Dendritic cell treated with granulocyte-macrophage colony-stimulating factor and Interleukin-4, amounts not matched to agents 40 ng/mL and 50 ng/mL, for 4 days (primary cell): ENCODE measurements at regions not wholly inside any gene's neighbourhood (a gene's known extent, or its start where the extent isn't known, plus 50 kb on each side); places are given as distances from the start of the nearest gene placed in this dataset.

Experiments used
- H3K27ac Mint-ChIP-seq: one replicate; pipeline ENCODE4 v1.8.0; 2022; ENCODE audit warnings: mild to moderate bottlenecking, mixed read lengths
- H3K27me3 Mint-ChIP-seq: one replicate; pipeline ENCODE4 v1.8.0; 2022; ENCODE audit warnings: mild to moderate bottlenecking, mixed read lengths
- H3K36me3 Mint-ChIP-seq: one replicate; pipeline ENCODE4 v1.8.0; 2022; ENCODE audit warnings: low read depth, mixed read lengths
- H3K4me1 Mint-ChIP-seq: one replicate; pipeline ENCODE4 v1.8.0; 2022; ENCODE audit warnings: low read depth, mixed read lengths
- H3K4me3 Mint-ChIP-seq: one replicate; pipeline ENCODE4 v1.8.0; 2022; ENCODE audit warnings: mild to moderate bottlenecking, moderate library complexity, mixed read lengths
- H3K9me3 Mint-ChIP-seq: one replicate; pipeline ENCODE4 v1.8.0; 2022; ENCODE audit warnings: mixed read lengths
- intact Hi-C: fragments of 100-400 bp; cut with micrococcal nuclease; formaldehyde crosslinking; loops from one replicate; pipeline ENCODE4 v1.15.0; 2022

DNA sequence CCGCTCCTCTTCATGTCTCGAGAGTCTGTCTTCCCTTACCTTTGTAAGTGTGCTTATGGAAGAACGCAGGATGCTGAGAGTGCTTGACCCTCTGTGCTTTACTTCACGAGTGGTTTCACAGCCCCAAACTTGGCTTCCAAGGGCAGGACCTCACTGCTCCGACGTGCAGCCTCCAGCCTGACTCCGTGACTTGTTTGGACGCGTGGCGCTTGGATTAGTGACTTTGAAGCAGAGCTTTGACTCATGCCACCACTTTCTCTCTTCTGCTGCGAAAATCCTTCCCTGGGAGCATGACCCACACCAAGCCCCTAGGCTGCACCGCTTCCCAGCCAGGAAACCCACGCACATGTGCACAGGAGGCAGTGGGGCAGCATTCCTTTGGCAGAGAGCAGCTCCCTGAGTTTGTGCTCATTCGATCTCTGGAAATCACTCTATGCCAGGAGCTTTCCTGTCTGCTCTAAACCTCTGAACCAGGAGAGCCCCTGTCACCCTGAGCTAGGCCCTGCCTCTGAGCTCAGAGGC, 207.8 kb upstream of the HS6ST1 start:
- no peak overlapping the region for H3K27ac Mint-ChIP-seq
- intact Hi-C loops, result no loop called here
- no peak overlapping the region for H3K4me3 Mint-ChIP-seq
- no peaks in the 10 kb centered on the region for H3K9me3 Mint-ChIP-seq
- peaks cover 4% of the 10 kb centered on the region for H3K4me1 Mint-ChIP-seq
- peaks cover 20% of the 10 kb centered on the region for H3K27me3 Mint-ChIP-seq
- no peaks in the 10 kb centered on the region for H3K36me3 Mint-ChIP-seq

DNA sequence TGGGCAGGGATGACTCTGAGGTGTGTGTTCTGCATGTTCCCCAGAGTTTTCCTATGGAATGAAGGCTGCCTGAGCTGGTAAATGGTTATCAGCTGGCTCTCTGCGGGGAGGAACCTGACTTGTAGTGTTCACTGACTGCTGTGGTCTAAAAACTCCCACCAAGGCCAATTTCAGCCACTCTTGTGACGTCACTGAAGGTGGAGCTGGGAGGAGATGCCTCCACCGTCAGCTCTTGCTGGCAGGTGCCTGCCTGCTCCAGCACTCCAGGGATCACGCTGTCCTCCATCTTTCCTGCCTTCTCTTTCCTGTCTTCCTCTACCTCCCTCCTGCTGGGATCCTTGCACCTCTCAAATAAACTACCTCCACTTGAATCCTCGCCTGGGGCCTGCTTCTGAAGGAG, 209.5 kb upstream of the HS6ST1 start:
- Mint-ChIP-seq H3K27me3 (peaks cover 17% of the 10 kb centered on the region), H3K4me1 (no peaks in the 10 kb centered on the region), H3K4me3 (no peak overlapping the region), H3K27ac (no peak overlapping the region), H3K9me3 (no peaks in the 10 kb centered on the region), H3K36me3 (no peaks in the 10 kb centered on the region)
- intact Hi-C loops, result no loop called here

DNA sequence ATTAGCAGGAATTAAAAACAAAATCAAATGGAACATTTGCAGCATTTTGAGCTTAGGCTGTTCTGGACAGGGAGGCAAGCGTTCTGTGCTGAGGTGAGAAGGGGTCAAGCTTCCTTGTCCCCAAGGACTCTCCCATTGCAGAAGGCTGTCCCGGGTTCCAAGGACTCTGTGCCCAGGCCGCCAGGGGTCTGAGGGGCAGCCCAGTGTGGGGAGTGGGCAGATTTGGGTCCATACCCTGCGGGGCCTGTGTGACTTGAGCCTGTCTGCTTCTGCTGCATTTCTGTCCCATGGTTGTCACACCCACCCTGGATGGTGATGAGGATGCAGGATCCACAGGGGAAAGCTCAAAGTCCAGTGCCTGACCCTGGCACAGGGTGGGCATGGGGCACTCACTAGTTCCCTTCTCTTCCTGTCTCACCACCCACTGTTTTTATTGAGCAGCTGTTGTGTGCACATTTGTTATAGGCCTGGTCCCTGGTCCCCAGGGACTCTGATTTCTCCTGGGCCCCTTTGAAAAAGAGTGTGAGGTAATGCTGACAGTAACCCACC, 211.4 kb upstream of the HS6ST1 start:
- H3K36me3 Mint-ChIP-seq, result no peaks in the 10 kb centered on the region
- peaks cover 11% of the 10 kb centered on the region for H3K27me3 Mint-ChIP-seq
- no peaks in the 10 kb centered on the region for H3K9me3 Mint-ChIP-seq
- H3K27ac Mint-ChIP-seq, result no peak overlapping the region
- H3K4me3 Mint-ChIP-seq, result no peak overlapping the region
- H3K4me1 Mint-ChIP-seq, result peaks cover 3% of the 10 kb centered on the region
- intact Hi-C loops, result no loop called here

DNA sequence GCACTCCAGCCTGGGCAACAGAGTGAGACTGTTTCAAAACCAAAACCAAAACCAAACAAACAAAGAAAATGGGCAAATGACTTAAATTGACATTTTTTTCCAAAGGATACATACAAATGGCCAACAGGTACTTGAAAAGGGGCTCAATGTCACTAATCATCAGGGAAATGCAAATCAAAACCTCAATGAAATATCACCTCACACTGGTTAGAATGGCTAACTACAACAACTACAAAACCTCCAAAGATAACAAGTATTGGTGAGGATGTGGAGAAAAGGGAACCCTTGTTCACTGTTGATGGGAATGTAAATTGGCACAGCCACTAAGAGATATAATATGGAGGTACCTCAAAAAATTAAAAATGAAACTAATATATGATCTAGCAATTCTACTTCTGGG, 213.2 kb upstream of the HS6ST1 start:
- H3K36me3 Mint-ChIP-seq, result no peaks in the 10 kb centered on the region
- intact Hi-C loops, result no loop called here

DNA sequence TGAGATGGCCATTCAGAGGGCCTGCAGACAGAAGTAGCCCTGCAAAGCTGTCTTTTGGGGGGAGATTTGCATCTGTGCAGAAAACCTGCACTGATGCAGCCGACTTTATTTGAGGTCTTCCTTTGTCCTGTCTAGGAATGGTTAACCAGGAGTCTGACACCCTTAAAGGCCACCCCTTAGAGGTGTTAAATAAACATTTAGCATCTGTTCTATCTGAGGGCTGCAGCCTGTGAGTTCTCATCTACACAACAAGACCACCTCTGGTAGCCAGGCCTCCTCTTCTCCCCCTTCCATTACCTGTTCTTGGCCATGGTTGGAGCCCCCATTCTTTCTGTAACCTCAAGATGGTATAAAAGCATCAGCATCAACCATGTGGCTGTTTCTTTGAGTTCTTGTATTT, 214.4 kb upstream of the HS6ST1 start:
- Mint-ChIP-seq H3K4me1 (peaks cover 10% of the 10 kb centered on the region), H3K27me3 (peaks cover 6% of the 10 kb centered on the region), H3K9me3 (no peaks in the 10 kb centered on the region), H3K4me3 (no peak overlapping the region), H3K27ac (no peak overlapping the region), H3K36me3 (no peaks in the 10 kb centered on the region)
- intact Hi-C loops, result no loop called here

More for the DNA sequence above, 213.2 kb upstream of the HS6ST1 start:
- Mint-ChIP-seq H3K27me3 (peaks cover 7% of the 10 kb centered on the region), H3K9me3 (no peaks in the 10 kb centered on the region), H3K27ac (no peak overlapping the region), H3K4me1 (peaks cover 5% of the 10 kb centered on the region), H3K4me3 (no peak overlapping the region)

DNA sequence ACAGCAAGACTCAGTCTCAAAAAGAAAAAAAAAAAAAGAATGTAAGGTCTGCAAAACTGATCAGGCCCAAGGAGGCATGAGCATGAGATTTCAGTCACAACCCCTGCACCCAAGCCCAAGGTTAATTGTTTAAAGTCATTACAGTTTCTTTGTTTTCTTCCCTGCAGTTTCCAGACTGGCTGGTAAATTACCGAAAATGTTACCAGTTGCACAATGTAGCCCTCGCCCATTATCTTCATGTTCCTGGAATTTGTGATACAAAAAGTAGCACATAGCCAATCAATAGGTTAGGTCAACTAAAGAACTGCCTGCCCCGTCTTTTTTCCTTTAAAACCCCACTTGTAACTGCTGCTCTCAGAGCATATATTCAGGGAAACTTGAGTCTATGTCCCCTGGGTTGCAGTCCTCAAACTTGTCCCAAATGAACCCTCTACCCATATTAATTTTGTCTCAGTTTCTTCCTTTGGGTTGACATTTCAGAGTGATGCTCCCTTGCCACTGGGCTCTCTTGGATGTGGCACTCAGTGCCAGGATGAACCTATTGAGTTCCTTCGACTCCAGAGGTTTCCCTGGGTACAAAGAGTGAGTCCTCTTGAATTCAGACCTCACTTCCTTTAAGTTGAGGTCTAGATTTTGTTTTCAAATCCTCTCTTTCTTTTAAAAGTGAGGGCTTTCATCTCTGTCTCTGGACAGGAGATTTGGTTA, 216.2 kb upstream of the HS6ST1 start:
- Mint-ChIP-seq H3K9me3 (no peaks in the 10 kb centered on the region), H3K4me1 (peaks cover 10% of the 10 kb centered on the region), H3K4me3 (no peak overlapping the region), H3K27ac (no peak overlapping the region), H3K36me3 (no peaks in the 10 kb centered on the region), H3K27me3 (peaks cover 6% of the 10 kb centered on the region)
- intact Hi-C loops, result loop anchor here (2.0 kb wide), 1 partner anchor 218 kb away; no protein-coding TSS in a partner anchor

DNA sequence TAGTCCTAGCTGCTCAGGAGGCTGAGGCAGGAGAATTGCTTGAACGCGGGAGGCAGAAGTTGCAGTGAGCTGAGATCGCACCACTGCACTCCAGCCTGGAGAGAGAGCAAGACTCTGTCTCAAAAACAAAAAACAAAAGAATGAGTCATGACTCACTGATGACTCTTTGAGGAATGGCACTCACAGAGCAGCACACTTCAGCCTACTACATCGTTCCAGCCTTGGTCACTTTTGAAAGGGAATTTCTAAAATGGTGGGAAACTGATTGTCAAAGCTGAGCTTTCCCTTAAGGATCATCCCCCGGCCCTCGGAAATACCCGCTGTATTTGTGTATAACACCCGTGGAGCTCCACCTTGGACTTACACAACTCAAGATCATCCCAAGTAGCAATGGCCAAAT, 217.3 kb upstream of the HS6ST1 start:
- peaks cover 10% of the 10 kb centered on the region for H3K4me1 Mint-ChIP-seq
- no peaks in the 10 kb centered on the region for H3K36me3 Mint-ChIP-seq
- H3K9me3 Mint-ChIP-seq, result no peaks in the 10 kb centered on the region
- intact Hi-C loops, result loop anchor here (2.0 kb wide), 1 partner anchor 219 kb away; no protein-coding TSS in a partner anchor
- no peak overlapping the region for H3K27ac Mint-ChIP-seq
- H3K27me3 Mint-ChIP-seq, result peaks cover 6% of the 10 kb centered on the region
- H3K4me3 Mint-ChIP-seq, result no peak overlapping the region

DNA sequence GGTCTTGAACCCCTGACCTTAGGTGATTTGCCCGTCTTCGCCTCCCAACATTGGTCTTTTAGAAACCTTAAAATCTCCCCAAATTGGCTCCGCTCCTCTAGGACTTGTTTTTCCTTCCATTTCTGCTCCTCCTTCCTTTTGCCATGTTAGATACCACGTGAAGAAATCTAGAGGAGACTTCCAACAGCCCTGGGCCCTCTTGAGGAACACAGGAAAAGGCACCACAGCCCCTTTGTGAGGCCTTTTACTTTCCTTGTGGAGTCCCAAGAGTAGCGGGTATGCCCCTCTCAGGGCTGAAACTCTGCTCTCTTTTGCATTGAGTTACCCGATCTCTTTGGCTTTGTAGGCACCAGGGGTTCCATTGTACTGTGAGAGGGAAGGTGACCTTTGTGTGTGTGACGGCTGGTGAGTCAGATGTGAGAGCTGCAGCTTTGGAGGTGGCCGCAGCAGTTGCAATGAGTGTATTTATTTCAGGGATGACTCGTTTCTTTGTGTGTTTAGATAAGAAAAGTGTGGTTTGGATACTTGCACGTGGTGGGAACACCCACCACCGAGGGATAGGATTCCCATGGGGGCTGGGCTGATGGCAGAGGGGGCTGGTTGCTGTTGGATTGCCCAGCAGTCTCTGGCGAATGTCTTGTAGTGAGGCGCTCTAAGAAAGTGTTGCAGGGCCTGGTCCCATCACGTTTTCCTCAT, 218.4 kb upstream of the HS6ST1 start:
- Mint-ChIP-seq H3K36me3 (no peaks in the 10 kb centered on the region), H3K4me3 (no peak overlapping the region), H3K4me1 (peaks cover 10% of the 10 kb centered on the region), H3K27ac (no peak overlapping the region), H3K27me3 (peaks cover 6% of the 10 kb centered on the region), H3K9me3 (no peaks in the 10 kb centered on the region)
- intact Hi-C loops, result no loop called here

DNA sequence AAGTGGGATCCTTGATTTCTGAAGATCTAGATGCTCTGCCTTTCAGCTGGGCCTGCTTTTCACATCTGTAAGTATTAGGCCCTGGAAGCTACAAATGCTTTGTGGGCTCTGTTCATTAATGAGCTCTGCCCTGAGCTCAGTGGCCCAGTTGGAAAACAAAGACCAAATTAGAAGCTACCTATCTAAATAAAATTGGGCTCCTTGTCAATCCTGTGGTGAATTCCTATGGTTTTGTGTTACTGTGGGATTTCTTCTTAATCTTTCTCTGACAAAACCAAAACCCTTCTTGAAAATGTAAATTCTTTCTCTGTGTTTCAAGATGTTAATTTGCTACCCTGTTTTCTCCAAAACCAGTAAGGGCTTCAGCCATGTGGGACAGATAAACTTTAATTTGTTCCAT, 219.0 kb upstream of the HS6ST1 start:
- H3K36me3 Mint-ChIP-seq, result no peaks in the 10 kb centered on the region

DNA sequence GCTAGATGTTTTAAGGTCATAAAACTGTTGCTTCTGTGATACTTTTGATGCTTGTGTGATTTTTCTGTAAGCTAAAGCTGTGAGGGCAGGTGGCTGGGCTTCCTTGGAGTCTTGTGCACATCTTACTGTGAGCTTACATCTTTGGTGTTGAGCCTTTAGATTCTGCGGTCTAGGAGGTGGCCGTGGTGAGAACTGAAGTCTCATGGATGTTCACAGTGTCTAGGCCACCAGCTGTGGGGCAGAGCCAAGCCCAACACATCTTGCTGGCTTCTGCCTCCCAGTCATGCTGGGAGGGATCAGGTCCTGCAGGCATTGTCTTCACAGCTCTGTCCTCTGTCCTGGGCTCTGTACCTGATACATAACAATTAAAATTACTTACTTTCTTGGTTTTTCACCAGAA, 219.7 kb upstream of the HS6ST1 start:
- H3K4me3 Mint-ChIP-seq, result no peak overlapping the region
- H3K9me3 Mint-ChIP-seq, result no peaks in the 10 kb centered on the region
- H3K27ac Mint-ChIP-seq, result no peak overlapping the region
- H3K4me1 Mint-ChIP-seq, result peaks cover 10% of the 10 kb centered on the region
- intact Hi-C loops, result no loop called here
- H3K27me3 Mint-ChIP-seq, result peaks cover 6% of the 10 kb centered on the region
- no peaks in the 10 kb centered on the region for H3K36me3 Mint-ChIP-seq

More for the DNA sequence above, 219.0 kb upstream of the HS6ST1 start:
- peaks cover 10% of the 10 kb centered on the region for H3K4me1 Mint-ChIP-seq
- H3K4me3 Mint-ChIP-seq, result no peak overlapping the region
- no peak overlapping the region for H3K27ac Mint-ChIP-seq
- H3K9me3 Mint-ChIP-seq, result no peaks in the 10 kb centered on the region
- intact Hi-C loops, result no loop called here
- H3K27me3 Mint-ChIP-seq, result peaks cover 6% of the 10 kb centered on the region

DNA sequence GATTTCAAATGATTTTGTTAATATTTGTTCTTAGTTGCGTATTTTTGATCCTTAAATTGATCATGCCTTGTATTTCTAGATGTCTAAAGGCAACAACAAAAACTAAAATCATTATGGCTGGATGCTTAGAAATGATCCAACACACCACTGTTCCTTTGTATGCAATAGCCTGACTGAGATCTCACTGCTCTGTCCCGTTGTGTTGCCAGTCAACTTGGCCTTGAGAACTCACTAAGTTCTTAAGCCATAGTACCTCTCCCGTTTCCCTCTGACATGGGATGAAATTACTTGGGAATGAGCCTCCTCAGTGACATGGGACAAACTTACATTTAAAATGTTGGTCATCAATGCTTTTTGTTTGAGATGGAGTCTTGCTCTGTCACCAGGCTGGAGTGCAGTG, 222.0 kb upstream of the HS6ST1 start:
- Mint-ChIP-seq H3K27ac (no peak overlapping the region), H3K9me3 (no peaks in the 10 kb centered on the region), H3K4me1 (peaks cover 5% of the 10 kb centered on the region), H3K36me3 (no peaks in the 10 kb centered on the region), H3K27me3 (peaks cover 3% of the 10 kb centered on the region), H3K4me3 (no peak overlapping the region)
- intact Hi-C loops, result no loop called here

DNA sequence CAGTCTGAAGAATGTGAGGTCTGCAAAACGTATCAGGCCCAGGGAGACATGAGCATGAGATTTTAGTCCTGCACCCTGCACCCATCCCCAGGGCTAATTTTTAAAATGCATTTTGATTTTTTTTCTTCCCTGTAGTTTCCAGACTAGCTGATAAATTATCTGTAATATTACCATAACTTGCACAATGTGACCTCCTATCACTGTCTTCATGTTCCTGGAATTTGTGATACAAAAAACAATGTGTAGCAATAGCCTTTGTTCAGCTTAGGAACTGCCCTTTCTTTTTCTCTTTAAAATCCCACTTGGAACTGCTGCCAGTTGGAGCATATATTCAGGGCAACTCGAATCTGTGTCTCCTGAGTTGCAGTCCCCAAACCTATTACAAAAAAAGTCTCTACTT, 222.8 kb upstream of the HS6ST1 start:
- H3K9me3 Mint-ChIP-seq, result peaks cover 5% of the 10 kb centered on the region
- intact Hi-C loops, result no loop called here

DNA sequence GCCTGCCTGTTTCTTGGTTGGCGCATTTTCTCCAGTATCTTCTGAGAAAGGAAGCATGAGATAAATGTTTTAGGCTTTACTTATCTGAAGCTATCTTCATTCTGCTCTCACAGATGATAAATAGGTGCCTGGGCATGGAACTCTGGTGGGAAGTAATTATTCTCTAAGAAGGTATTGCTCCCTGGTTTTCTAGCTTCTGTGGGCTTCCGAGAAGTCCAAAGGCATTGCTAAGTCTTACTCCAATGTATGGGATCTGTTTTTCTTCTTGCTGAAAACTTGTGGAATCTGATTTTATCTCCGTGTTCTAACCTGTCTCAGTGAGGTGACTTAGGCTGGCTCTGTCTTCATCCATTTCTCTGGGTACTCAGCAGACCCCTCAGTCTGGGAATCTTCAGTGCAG, 224.4 kb upstream of the HS6ST1 start:
- intact Hi-C loops, result no loop called here

More for the DNA sequence above, 222.8 kb upstream of the HS6ST1 start:
- Mint-ChIP-seq H3K4me3 (no peak overlapping the region), H3K36me3 (no peaks in the 10 kb centered on the region), H3K27ac (no peak overlapping the region), H3K4me1 (peaks cover 5% of the 10 kb centered on the region), H3K27me3 (peaks cover 3% of the 10 kb centered on the region)

DNA sequence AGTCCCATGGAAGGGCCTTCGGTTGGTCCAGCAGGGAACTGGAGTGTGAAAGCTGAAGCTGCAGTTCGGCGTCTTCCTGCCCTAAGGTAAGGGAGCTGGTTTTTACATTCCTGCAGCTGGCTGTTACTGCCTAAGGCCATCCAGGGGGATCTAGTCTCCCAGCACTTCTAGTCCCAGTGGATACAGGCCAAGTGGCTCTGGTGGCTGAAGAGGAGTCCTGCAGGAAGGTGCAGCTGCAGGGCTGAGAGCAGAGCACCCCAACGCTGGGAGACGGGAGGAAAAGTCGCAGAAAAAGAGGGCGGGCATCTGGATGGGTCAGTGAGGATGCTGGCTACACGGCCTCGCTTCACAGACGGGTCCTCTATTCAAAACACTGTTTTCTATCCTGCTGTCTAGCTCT, 225.0 kb upstream of the HS6ST1 start:
- Mint-ChIP-seq H3K4me3 (no peak overlapping the region), H3K4me1 (no peaks in the 10 kb centered on the region), H3K27me3 (no peaks in the 10 kb centered on the region), H3K36me3 (no peaks in the 10 kb centered on the region), H3K27ac (no peak overlapping the region), H3K9me3 (peaks cover 14% of the 10 kb centered on the region)
- intact Hi-C loops, result no loop called here

More for the DNA sequence above, 224.4 kb upstream of the HS6ST1 start:
- Mint-ChIP-seq H3K27me3 (no peaks in the 10 kb centered on the region), H3K4me1 (no peaks in the 10 kb centered on the region), H3K9me3 (peaks cover 14% of the 10 kb centered on the region), H3K27ac (no peak overlapping the region), H3K4me3 (no peak overlapping the region), H3K36me3 (no peaks in the 10 kb centered on the region)
